ENCODE measurements at regions not wholly inside any gene's neighbourhood (a gene's known extent, or its start where the extent isn't known, plus 50 kb on each side); places are given as distances from the start of the nearest gene placed in this dataset.

GRCh38 chr21:15434163-15434905, 295.4 kb upstream of the USP25 start:
- TF ChIP-seq CTCF (IDR thresholded peaks at IDR 0.05; ENCODE audit: insufficient read depth, low read depth, low read length) (no peak), EZH2 (IDR thresholded peaks at IDR 0.05; ENCODE audit: insufficient read depth, low read length) (no peak)

Measured in astrocyte (in vitro differentiated cells and primary cell).